OCI-LY1 (cell line): ENCODE measurements at regions not wholly inside any gene's neighbourhood (a gene's known extent, or its start where the extent isn't known, plus 50 kb on each side); places are given as distances from the start of the nearest gene placed in this dataset.

Source experiments
- EZH2 ChIP-seq: fragments of 200-600 bp; sonication (generic), shearing (Covaris generic); IDR thresholded peaks from 2 replicates; pipeline ENCODE4 v1.8.0; 2017; ENCODE audit warnings: borderline replicate concordance, mixed run types, mild to moderate bottlenecking, antibody characterized with exemption, low read length, moderate library complexity, mixed read lengths
- TF ChIP-seq, protein P1 (sequence below): fragments of 200-600 bp; sonication (generic), shearing (Covaris generic); IDR thresholded peaks from 2 replicates; pipeline ENCODE4 v1.5.1; 2017; ENCODE audit warnings: mild to moderate bottlenecking, antibody characterized with exemption, low read length, moderate library complexity, mixed read lengths

DNA sequence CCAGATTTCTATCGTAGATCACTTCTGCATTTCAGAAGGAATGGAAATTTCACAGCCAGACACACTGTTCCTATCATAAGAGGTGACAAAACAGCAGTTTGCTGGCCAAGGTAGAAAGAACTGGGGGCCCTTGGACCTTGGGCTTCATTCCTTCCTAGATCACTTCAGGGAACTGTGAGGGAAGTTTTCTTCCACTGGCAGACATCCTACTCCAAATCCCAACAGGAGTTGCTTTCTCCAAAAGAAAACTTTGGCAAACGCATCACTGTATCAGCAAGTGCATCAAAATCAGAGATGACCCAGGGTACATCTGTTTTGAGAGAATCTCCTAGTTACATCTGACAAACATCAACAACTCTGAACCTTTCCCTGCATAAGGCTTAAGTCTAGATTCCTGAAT lies 348.4 kb upstream of the KLHL29 start:
- TF ChIP-seq, protein P1, sequence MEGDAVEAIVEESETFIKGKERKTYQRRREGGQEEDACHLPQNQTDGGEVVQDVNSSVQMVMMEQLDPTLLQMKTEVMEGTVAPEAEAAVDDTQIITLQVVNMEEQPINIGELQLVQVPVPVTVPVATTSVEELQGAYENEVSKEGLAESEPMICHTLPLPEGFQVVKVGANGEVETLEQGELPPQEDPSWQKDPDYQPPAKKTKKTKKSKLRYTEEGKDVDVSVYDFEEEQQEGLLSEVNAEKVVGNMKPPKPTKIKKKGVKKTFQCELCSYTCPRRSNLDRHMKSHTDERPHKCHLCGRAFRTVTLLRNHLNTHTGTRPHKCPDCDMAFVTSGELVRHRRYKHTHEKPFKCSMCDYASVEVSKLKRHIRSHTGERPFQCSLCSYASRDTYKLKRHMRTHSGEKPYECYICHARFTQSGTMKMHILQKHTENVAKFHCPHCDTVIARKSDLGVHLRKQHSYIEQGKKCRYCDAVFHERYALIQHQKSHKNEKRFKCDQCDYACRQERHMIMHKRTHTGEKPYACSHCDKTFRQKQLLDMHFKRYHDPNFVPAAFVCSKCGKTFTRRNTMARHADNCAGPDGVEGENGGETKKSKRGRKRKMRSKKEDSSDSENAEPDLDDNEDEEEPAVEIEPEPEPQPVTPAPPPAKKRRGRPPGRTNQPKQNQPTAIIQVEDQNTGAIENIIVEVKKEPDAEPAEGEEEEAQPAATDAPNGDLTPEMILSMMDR: no peak
- TF ChIP-seq EZH2: no peak
